Vagina (tissue), 2 donors: ENCODE measurements at regions not wholly inside any gene's neighbourhood (a gene's known extent, or its start where the extent isn't known, plus 50 kb on each side); places are given as distances from the start of the nearest gene placed in this dataset.

Experiments
- DNase-seq, 2 donors: peaks; one replicate each; pipeline ENCODE4 v3.0.0-alpha.2; 2017; ENCODE audit errors: extremely low spot score in 2 of 2
- H3K27ac ChIP-seq: fragments of 200-600 bp; sonication (generic); one replicate; pipeline ENCODE4 v1.5.1; 2019
- H3K27me3 ChIP-seq: fragments of 200-600 bp; sonication (generic); one replicate; pipeline ENCODE4 v1.5.1; 2019
- H3K36me3 ChIP-seq, 2 donors: fragments of 200-600 bp; sonication (generic); one replicate each; pipeline ENCODE4 v1.5.1; 2017 to 2019
- H3K4me1 ChIP-seq: fragments of 200-600 bp; sonication (generic); one replicate; pipeline ENCODE4 v1.5.1; 2019
- H3K4me3 ChIP-seq, 2 donors: fragments of 200-600 bp; sonication (generic); 1 replicate in 1 of 2; 2 replicates in 1 of 2; pipeline ENCODE4 v1.5.1; 2016 to 2019
- H3K9me3 ChIP-seq: fragments of 200-600 bp; sonication (generic); one replicate; pipeline ENCODE4 v1.5.1; 2019
- POLR2A ChIP-seq, 2 donors: fragments of 450-650 bp; IDR thresholded peaks; one replicate each; pipeline ENCODE4 v1.6.1; 2017; ENCODE audit warnings: antibody characterized with exemption in 2 of 2, mild to moderate bottlenecking in 2 of 2, moderate library complexity in 2 of 2
- POLR2AphosphoS5 ChIP-seq, 2 donors: sonication (generic); formaldehyde crosslinking; IDR thresholded peaks; one replicate each; pipeline ENCODE4 v1.9.0; 2017; ENCODE audit warnings: antibody characterized with exemption in 2 of 2, mild to moderate bottlenecking in 2 of 2, low read depth in 1 of 2; ENCODE audit not compliant: insufficient read depth in 1 of 2
- intact Hi-C: fragments of 100-400 bp; cut with DNase I; formaldehyde crosslinking; loops from one replicate; pipeline ENCODE4 v1.15.1; 2023
- TF ChIP-seq, protein P1 (sequence below), 3 experiments: fragments of 450-650 bp in 2 of 3; fragments of 200-600 bp in 1 of 3; sonication (generic) in 1 of 3; IDR thresholded peaks; one replicate each; pipeline ENCODE4 v1.5.1; 2017 to 2019; ENCODE audit warnings: antibody characterized with exemption in 3 of 3, mild to moderate bottlenecking in 2 of 3, moderate library complexity in 2 of 3

DNA sequence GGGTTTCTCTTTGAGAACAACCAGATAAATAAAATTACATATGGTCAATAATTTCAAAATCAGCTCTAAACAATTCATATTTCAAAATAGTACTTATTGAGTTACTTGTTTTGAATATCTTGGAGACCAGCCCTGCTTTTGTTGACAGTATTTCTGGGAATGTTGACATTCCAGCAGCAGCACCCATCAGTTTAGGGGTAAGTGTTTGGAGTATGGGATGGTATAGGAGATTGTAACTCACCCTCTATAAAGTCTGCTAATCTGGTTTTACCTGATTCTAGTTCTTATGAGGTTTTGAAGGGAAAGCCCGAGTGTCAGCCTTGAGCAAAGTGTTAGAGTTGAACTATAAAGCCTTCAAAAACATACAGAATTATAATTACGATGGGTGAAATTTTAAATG is 139.2 kb upstream of the ANKRD50 start:
- DNase-seq: no peak
- Histone ChIP-seq H3K36me3 (no peaks in the 10 kb centered on the region), H3K27ac (no peak overlapping the region), H3K9me3 (no peaks in the 10 kb centered on the region), H3K4me1 (no peaks in the 10 kb centered on the region), H3K27me3 (no peaks in the 10 kb centered on the region), H3K4me3 (no peak overlapping the region)
- intact Hi-C loops: no loop called here
- TF ChIP-seq POLR2AphosphoS5 (IDR thresholded peaks at IDR 0.05; ENCODE audit: insufficient read depth in 1 of 2, low read depth in 1 of 2) (no peak), POLR2A (IDR thresholded peaks at IDR 0.05) (no peak)
- TF ChIP-seq, protein P1, sequence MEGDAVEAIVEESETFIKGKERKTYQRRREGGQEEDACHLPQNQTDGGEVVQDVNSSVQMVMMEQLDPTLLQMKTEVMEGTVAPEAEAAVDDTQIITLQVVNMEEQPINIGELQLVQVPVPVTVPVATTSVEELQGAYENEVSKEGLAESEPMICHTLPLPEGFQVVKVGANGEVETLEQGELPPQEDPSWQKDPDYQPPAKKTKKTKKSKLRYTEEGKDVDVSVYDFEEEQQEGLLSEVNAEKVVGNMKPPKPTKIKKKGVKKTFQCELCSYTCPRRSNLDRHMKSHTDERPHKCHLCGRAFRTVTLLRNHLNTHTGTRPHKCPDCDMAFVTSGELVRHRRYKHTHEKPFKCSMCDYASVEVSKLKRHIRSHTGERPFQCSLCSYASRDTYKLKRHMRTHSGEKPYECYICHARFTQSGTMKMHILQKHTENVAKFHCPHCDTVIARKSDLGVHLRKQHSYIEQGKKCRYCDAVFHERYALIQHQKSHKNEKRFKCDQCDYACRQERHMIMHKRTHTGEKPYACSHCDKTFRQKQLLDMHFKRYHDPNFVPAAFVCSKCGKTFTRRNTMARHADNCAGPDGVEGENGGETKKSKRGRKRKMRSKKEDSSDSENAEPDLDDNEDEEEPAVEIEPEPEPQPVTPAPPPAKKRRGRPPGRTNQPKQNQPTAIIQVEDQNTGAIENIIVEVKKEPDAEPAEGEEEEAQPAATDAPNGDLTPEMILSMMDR (IDR thresholded peaks at IDR 0.05): no peak

DNA sequence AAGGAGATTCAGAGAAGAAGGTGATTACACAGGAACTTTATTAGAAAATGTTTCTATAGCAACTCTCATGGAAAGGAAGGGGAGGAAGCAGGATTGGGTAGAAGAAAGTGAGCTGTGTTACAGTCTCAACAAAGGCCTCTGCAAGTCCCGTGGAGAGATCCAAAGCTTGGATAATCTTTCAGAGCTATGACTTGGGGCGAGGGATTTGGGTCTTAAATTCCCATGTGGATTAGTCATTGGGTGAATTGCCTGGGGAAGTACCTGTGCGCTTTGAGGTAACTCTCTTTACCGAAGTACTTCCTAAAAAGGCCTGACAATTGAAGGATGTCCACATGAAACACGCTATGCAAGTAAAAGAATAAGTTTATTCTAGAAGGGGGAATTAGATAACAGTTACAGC is 133.8 kb upstream of the ANKRD50 start:
- Histone ChIP-seq H3K36me3 (no peaks in the 10 kb centered on the region), H3K4me1 (no peaks in the 10 kb centered on the region), H3K27me3 (no peaks in the 10 kb centered on the region), H3K9me3 (peaks cover 6% of the 10 kb centered on the region), H3K27ac (no peak overlapping the region), H3K4me3 (no peak overlapping the region)
- TF ChIP-seq, protein P1 (IDR thresholded peaks at IDR 0.05): no peak
- TF ChIP-seq POLR2AphosphoS5 (IDR thresholded peaks at IDR 0.05; ENCODE audit: insufficient read depth in 1 of 2, low read depth in 1 of 2) (no peak), POLR2A (IDR thresholded peaks at IDR 0.05) (no peak)
- intact Hi-C loops: no loop called here
- no peak for DNase-seq

DNA sequence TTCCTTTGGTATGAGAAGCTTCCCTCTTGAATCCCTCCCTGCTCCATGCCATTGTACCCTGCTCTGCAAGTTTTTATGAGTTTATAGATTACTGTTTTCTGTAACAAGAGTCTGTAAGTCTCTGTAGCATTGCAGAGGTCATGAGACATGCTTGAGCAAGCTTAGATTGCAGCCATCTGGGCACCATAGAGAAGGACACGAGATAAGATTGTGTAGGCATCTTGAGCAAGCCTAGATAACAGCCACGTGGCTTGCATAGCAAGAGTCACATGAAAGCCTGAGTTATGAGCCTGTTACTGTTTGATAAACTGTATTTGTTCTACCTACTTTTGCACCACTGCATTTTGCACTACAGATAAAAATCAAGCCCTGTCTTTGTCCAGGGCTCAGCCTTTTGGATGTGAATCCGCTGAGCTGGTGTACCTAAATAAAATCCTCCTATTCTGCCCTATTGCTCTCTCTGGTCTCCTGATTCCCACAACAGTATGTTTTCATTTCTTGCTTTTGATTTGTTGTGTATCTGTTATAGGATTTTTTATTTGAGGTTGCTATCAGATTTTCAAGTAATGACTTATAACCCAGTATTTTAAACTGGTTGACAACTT is 127.4 kb upstream of the ANKRD50 start:
- peaks cover 18% of the 10 kb centered on the region for H3K9me3 ChIP-seq
- no peak for DNase-seq
- TF ChIP-seq POLR2AphosphoS5 (IDR thresholded peaks at IDR 0.05; ENCODE audit: insufficient read depth in 1 of 2, low read depth in 1 of 2): no peak
- TF ChIP-seq, protein P1 (IDR thresholded peaks at IDR 0.05): no peak
- H3K4me1 ChIP-seq: no peaks in the 10 kb centered on the region
- no peaks in the 10 kb centered on the region for H3K36me3 ChIP-seq
- H3K27ac ChIP-seq: no peak overlapping the region
- intact Hi-C loops: no loop called here
- no peak overlapping the region for H3K4me3 ChIP-seq
- H3K27me3 ChIP-seq: no peaks in the 10 kb centered on the region

DNA sequence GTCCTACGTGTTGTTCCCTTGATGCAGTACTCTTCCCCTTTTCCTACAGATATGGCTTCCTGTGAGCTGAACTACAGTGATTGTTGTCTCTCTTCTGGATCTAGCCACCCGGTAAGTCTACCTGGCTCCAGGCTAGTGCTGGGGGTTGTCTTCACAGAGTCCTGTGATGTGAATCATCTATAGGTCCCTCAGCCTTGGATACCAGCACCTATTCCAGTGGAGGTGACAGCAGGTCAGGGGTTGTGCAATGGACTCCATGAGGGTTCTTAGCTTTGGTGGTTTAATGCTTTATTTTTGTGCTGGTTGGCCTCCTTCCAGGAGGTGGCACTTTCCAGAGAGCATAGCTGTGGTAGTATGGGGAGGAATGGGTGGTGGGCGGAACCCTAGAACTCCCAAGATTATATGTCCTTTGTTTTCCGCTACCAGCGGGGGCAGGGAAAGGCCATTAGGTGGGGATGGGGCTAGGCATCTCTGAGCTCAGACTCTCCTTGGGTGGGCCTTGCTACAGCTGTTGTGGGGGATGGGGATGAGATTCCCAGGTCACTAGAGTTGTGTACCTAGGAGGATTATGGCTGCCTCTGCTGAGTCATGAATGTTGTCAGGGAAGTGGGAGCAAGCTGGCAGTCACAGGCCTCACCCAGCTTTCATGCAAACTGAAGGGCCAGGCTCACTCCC is 121.4 kb upstream of the ANKRD50 start:
- no peak overlapping the region for H3K27ac ChIP-seq
- H3K36me3 ChIP-seq: no peaks in the 10 kb centered on the region
- intact Hi-C loops: no loop called here
- no peak for TF ChIP-seq POLR2AphosphoS5 (IDR thresholded peaks at IDR 0.05; ENCODE audit: insufficient read depth in 1 of 2, low read depth in 1 of 2)
- TF ChIP-seq POLR2A (IDR thresholded peaks at IDR 0.05): no peak
- TF ChIP-seq, protein P1 (IDR thresholded peaks at IDR 0.05): no peak
- H3K9me3 ChIP-seq: no peaks in the 10 kb centered on the region
- DNase-seq: no peak
- no peak overlapping the region for H3K4me3 ChIP-seq
- no peaks in the 10 kb centered on the region for H3K4me1 ChIP-seq
- H3K27me3 ChIP-seq: no peaks in the 10 kb centered on the region

GRCh38 chr4:124828382-124828781 is 115.8 kb upstream of the ANKRD50 start:
- TF ChIP-seq POLR2AphosphoS5 (IDR thresholded peaks at IDR 0.05; ENCODE audit: insufficient read depth in 1 of 2, low read depth in 1 of 2) (no peak), POLR2A (IDR thresholded peaks at IDR 0.05) (no peak)
- TF ChIP-seq, protein P1 (IDR thresholded peaks at IDR 0.05): no peak
- Histone ChIP-seq H3K27me3 (no peaks in the 10 kb centered on the region), H3K36me3 (no peaks in the 10 kb centered on the region), H3K4me1 (no peaks in the 10 kb centered on the region), H3K27ac (no peak overlapping the region), H3K9me3 (no peaks in the 10 kb centered on the region), H3K4me3 (no peak overlapping the region)
- intact Hi-C loops: no loop called here
- no peak for DNase-seq
